Neural progenitor cell (in vitro differentiated cells): ENCODE measurements at regions not wholly inside any gene's neighbourhood (a gene's known extent, or its start where the extent isn't known, plus 50 kb on each side); places are given as distances from the start of the nearest gene placed in this dataset.

Experiments used
- CTCF ChIP-seq: fragments of 200-600 bp; sonication (generic); IDR thresholded peaks from 2 replicates; pipeline ENCODE4 v1.5.1; 2017; ENCODE audit warnings: antibody characterized with exemption, mild to moderate bottlenecking
- EZH2phosphoT487 ChIP-seq: fragments of 200-600 bp; sonication (generic); IDR thresholded peaks from 2 replicates; pipeline ENCODE4 v1.6.1; 2017; ENCODE audit warnings: antibody characterized with exemption

- TF ChIP-seq CTCF, result no peak
- no peak for TF ChIP-seq EZH2phosphoT487
Measured at GRCh38 chr3:194056731-194057415, 79.1 kb upstream of the HES1 start.
